GM19395 (cell line): ENCODE measurements at regions not wholly inside any gene's neighbourhood (a gene's known extent, or its start where the extent isn't known, plus 50 kb on each side); places are given as distances from the start of the nearest gene placed in this dataset.

Experiments
- ATAC-seq: cut with Tn5 transposase; IDR thresholded peaks from one replicate; pipeline ENCODE4 v1.9.1; 2021; ENCODE audit warnings: mild to moderate bottlenecking, moderate library complexity; ENCODE audit not compliant: unreplicated experiment

DNA sequence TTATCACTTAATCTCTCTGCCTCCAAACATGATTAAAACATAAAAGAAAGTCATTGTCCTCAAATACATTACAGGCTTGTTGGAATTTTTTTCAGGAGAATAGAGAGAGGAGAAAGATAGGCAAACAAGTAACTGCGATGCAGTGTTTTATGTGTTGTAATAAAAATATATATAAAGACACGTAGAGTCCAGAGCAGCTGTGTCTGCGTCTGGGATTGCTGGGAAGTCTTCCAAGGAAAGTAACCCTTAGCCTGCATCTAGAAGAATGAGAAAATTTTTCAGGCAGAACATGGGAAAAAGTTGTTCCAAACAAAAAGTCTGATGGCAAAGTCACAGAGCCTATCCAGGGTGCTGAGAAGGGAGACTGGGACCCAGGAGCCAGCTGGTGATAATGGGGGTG lies 91.8 kb upstream of the ST6GAL2 start:
- no peak for ATAC-seq

GRCh38 chr2:106978647-106979046 lies 92.7 kb upstream of the ST6GAL2 start:
- no peak for ATAC-seq

GRCh38 chr2:106981491-106981890 lies 95.5 kb upstream of the ST6GAL2 start:
- ATAC-seq = no peak

GRCh38 chr2:106982350-106982749 lies 96.4 kb upstream of the ST6GAL2 start:
- ATAC-seq = no peak

- no peak for ATAC-seq
These were observed 97.3 kb upstream of the ST6GAL2 start for GRCh38 chr2:106983305-106983704.

GRCh38 chr2:106988361-106988760 lies 102.4 kb upstream of the ST6GAL2 start:
- no peak for ATAC-seq

DNA sequence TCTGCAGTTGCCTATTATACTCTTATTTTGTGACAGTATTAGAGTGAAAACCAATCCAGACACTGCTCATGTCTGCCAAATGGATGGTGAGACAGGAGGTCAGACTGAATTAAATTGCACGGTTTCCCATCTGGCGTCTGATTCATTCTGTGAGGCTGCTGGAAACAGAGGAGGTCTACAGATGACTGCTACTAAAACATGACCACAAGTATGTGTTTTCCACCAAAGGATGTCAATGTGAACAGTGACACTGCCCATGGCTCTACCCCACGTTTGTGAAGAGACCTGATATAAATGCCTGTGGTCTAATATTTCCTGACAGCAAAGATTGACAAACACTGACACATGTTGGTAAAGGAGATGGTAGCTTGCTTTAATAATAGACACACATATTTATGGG lies 104.3 kb upstream of the ST6GAL2 start:
- ATAC-seq = no peak

- no peak for ATAC-seq
These were observed 105.9 kb upstream of the ST6GAL2 start for GRCh38 chr2:106991866-106992265.

DNA sequence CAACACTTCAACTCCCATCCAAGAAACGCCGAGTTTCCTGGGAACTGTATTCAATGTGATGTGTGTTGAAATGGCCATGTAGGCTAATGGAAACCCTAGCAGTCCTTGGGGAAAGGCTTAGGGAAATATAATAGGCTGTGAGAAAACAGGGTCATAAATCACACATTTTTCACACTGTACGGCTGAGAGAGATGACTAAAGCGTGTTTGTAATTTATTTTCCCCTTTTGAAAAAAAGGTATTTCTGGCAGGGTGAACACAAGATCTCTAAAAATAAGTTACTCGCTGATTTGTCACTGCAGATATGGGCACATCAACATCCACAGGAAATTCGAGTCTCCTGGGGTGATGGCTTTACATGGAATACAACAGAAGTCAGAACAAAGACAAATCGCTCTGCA lies 109.6 kb upstream of the ST6GAL2 start:
- no peak for ATAC-seq

- ATAC-seq = no peak
These were observed 110.3 kb upstream of the ST6GAL2 start for GRCh38 chr2:106996171-106996769.

- no peak for ATAC-seq
These were observed 111.2 kb upstream of the ST6GAL2 start for GRCh38 chr2:106997204-106997603.

DNA sequence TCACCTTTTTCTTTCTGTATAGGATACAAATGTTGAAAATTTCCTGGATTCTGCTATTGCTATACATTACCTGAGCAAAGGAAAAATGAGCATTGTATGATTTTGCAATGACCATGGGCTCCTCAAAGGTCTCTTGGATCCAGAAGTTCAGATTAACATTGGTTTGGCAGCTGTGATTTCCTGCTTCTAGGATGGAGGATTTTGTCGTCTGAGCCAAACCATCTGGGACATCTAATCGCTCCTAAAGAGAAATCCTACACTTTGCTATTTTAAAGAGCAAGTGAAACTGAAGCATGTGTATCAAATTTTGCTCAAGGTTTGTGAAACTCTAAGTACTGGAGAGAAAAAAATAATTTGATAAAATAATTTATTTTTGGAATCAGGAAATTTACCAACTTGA lies 115.1 kb upstream of the ST6GAL2 start:
- ATAC-seq = no peak

GRCh38 chr2:107001551-107001950 lies 115.6 kb upstream of the ST6GAL2 start:
- ATAC-seq = no peak

DNA sequence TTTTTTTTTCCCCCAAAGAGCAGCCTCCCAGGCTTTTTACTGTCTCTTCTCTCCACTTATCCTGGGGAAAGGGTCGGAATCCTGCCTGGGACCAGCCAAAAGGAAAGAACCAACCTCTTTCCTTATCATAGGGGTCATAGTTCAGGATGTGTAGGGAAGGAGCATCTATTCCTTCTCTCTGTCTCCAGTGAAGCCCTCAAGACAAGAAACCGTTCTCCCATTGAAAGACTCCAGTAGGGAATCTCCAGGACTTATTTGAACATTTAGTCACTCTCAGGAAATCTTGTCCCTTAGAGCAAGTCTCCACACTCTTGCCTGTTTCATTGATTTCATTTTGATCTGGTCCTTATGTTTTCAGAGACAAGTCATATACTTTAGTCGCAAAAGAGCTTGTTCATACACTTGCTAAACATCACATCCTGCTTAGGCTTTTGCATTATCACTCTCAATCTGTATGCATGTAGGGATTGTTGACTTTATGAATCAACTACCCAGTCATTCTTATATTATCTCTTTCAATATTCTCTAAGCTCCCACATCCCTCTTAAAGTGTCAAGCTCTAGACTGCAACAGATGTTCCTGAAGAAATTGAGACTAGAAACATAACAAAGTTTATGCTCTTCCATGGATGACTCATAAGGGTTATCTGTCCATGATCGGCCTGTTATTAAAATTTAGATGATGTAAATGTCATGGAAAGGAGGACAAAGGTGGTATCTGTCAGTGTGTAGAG lies 116.2 kb upstream of the ST6GAL2 start:
- ATAC-seq = no peak

DNA sequence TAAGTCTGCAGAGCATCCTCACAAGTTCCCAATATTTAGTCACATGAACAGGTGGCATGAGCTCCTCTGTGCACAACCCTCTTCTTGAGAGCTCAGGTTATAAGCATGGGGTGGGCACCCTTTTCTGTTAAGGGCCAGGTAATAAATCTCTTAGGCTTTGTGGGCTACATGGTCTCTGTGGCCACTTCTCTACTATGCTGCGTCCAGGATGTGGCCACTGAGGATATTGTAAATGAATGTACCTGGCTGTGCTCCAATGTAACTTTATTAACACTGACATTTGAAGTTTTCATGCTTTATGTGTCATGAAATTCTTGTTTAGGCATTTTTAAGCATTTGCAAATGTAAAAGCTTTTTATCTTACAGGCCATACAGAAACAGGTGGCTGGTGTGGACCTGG lies 116.8 kb upstream of the ST6GAL2 start:
- no peak for ATAC-seq

- no peak for ATAC-seq
These were observed 119.9 kb upstream of the ST6GAL2 start for GRCh38 chr2:107005853-107006252.

- ATAC-seq = no peak
These were observed 120.9 kb upstream of the ST6GAL2 start for GRCh38 chr2:107006836-107007235.

DNA sequence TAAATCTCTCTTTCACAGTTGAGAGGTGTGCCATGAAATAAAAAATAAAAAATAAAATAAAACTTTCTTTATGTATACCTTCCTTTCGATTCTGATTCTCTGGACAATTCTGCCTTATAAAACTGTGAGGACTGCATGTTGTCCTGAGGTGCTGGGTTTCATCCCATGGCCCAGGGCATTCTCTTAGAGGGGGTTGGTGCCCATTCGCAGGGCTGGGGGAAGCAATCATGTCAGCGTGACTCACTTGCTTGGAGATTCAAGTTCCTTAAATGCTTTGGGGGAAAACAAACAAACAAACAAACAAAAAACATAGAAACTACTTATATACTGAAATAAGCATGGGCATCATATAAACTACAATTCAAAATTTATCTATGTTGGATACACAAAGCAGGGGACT lies 122.0 kb upstream of the ST6GAL2 start:
- no peak for ATAC-seq

DNA sequence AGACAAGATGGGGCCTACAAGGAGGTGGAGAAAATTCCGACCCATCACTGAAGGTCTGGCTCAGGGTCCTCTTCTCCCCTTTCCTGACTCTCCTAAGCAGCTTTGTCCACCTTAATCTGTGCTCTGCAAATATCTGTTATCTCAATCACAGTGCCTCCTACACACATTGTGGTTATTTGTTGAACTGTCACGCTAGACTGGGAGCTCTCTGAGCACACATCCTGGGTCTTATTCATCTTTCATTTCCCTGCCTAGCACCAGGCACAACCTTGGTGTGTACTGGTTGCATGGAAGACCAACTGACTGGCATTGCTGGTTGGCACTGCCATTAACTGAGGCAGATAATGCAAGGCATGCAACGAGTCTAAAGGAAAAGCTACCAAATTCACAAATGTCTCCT lies 122.9 kb upstream of the ST6GAL2 start:
- ATAC-seq = no peak

DNA sequence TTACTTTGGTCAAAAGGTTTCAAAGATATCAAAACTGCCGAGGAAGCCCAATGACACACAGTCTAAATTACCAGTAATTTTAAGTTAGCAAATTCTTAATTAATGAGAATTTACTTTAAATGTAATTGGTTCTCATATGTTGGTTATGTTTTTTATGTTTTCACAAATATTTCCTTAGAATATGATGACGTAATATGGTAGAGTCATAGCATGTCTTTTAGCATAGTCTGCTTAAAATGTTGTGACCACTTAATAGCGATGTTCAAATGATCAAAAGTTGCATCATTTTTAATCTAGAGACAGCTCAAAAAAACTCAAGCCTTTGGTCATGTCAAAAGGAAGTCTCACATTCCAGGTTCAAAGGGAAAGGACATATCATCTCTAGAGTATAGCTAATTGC lies 123.3 kb upstream of the ST6GAL2 start:
- no peak for ATAC-seq

GRCh38 chr2:107012714-107013306 lies 126.8 kb upstream of the ST6GAL2 start:
- no peak for ATAC-seq

DNA sequence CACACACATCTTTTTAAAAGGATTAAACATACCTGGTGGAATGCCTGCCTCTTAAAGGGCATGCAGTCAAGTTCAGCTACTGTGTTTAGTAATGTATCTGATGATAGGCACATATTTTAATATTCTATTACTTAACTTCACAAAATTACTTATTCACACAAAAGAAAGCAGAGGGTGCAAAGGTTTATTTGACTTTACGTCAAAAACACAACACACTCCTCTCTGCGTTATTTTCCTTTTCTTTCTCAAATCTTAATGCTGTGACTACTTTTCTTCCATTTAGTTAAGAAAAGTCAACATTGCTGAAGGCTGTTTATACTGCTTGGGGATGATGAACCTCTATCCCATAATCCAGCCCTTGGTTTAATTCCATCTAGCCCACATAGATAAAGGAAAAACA lies 127.9 kb upstream of the ST6GAL2 start:
- ATAC-seq = no peak
